Kidney glomerular epithelial cell (primary cell): ENCODE measurements at regions not wholly inside any gene's neighbourhood (a gene's known extent, or its start where the extent isn't known, plus 50 kb on each side); places are given as distances from the start of the nearest gene placed in this dataset.

Experiments used
- DNase-seq: peaks from one replicate; lab custom pipeline; 2025; lab: John Stamatoyannopoulos, UW

DNA sequence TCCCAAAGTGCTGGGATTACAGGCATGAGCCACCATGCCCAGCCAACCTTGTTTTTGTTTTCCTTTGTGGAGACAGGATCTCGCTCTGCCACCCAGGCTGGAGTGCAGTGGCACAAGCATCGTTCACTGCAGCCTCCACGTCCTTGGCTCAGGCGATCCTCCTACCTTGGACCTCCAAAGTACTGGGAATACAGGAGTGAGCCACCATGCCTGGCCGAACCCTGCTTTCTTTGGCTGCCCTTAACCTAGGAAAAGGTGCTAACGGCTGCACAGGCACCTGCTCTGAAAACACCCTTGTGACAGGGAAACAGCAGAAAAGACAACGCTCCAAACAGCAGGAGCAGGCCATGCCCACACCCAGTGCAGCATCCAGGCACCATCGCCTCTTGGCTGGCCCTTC lies 71.9 kb downstream of the OAT start:
- DNase-seq: no peak

DNA sequence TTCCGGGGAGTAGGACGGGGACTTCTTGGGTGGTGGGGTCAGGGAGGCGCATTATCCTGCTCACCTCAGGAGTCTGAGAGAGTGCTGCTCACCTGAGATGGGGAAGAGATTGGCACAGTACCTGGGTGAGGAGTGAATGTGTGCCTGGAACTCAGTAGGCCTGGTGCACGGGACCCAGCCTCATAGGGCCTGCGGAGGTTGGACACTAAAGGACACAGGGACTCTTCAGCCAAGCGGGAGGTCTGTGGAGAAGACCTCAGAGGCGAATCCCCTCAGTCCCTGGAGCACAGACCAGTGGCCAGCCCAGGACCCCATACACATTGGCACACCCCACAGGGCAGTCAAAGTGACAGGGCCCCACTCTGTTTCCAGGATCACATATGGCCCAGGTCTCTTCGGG lies 73.2 kb downstream of the OAT start:
- no peak for DNase-seq

DNA sequence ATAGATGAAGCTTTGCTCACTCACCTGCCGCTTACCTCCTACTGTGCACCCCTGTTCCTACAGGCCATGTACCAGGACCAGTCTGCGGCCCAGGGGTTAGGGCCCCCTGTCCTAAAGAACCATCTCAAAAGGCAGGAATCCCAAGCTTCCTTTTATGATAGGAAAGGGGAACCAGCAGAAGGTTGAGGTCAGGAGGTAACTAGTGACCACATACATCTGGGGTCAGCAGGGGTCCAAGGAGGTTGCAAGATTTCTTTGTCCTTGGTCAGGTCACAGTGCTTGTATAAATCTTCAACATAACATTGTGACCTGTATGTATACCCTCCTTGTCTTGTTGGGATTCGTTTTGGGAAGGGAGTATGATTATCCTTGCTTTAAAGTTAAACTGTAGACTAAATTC lies 73.8 kb downstream of the OAT start:
- no peak for DNase-seq

DNA sequence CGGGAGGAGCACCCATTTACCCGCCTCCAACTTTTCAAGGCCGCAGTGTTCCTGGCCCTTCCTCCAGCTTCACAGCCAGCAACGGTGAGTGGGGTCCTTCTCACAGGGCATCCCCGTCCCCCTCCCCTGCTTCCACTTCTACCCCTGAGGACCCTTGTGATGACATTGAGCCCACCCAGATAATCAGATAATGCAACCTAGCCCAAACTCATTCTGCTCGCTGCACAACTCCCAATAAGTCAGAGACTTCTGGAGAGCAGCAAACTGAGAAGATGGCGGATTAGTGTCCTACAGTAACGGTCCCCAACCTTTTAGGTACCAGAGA lies 74.5 kb downstream of the OAT start:
- no peak for DNase-seq

DNA sequence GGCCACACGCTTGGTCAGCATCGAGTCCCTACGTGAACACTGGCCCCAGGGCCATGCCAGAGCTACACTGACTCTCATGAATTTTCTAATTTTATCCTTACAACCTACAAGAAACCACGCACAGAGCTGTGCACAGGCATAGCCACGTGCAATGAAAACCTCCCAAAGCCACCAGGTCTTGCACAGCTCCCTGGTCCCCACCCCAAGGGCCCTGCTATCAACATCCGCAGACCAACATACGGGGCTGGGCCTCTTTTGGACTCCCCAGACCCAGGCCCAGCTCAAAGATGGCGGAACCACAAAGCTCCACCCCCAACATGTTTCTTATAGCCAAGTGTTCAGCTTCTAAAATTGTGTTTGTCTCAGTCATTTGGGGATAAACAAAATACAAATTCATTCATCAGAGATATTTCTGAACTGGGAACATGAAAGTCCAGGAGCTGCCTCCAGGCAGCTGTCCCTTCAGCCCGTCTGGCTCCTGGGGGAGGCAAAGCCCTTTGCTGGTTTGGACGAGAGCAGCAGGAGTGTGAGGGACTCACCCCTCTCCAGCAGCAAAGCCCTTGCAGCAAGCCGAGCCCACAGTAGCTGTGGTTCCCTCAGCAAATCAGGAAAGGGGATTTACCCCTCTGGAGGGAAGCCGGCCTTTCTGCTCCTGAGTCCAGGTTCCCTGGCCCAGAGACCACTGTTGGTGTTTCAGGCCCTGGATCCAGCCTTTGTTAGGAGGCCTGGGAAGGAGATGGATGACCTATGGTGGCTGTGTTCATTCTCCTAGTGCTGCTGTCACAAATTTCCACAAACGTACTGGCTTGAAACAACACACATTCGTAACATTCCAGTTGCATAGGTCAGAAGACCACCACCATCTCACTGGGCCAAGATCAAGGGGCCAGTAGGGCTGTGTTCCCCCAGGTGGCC lies 75.1 kb downstream of the OAT start:
- no peak for DNase-seq

DNA sequence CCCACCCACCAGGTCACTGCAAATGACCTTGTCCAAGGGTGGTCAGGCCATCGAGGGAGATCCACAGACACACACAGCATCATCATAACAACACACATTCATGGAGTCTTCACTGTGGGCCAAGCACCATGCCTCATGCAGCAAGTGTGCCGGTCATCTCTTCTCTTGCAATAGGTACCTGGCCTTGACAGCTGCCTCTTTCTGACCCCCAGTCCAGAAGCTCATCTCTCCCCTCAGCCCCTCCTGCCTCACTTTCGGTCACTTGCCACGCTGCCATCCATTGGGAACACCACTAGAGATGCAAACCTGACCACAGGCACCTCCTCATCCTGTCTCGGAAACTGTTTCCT lies 75.9 kb downstream of the OAT start:
- DNase-seq: no peak

DNA sequence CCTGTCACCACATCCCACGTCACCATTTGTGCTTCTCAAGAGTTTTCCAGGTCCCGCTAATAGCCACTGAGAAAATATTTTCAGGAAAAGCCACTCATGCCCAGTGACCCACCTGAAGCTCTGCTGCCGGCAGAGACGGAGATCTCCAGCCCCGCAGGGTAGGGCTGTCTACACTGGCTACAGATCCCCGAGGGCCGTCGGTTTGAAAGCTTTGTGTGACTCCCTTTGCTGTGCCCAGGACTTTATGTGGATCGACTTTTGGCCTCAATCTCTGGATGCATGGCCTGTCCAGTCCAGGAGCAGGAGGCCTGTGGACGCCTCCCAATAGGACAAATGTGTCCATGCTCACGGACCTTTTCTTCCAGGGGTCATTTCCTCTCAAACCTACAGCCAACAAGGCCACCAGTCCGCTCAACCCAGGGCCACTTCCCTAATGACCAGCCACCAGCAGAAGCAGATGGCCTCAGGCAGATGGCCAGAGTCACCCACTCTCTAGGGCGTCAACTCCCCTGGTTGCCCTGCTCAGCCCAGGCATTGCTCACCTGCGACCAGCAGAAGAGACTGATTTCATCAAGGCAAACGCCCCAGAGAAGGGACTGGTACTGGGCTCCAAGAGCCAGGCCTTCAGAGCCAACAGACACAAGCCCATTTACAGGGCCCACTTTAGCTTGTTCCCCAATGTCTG lies 76.4 kb downstream of the OAT start:
- no peak for DNase-seq

DNA sequence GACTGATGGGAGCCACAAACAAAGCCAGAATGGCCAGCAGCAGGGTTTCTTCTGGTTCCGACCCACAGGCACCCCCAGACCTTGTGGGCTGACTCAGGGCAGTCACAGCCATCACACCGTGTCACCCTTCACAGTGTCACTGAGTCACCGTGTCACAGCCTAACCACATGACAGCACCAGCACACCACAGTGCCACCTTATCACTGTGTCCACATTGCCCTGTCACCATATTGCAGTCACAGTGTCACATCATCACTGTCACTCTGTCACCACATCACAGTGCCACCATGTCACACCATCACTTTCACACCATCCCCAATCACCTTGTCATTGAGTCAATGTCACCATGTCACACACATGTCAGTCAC lies 77.0 kb downstream of the OAT start:
- no peak for DNase-seq

DNA sequence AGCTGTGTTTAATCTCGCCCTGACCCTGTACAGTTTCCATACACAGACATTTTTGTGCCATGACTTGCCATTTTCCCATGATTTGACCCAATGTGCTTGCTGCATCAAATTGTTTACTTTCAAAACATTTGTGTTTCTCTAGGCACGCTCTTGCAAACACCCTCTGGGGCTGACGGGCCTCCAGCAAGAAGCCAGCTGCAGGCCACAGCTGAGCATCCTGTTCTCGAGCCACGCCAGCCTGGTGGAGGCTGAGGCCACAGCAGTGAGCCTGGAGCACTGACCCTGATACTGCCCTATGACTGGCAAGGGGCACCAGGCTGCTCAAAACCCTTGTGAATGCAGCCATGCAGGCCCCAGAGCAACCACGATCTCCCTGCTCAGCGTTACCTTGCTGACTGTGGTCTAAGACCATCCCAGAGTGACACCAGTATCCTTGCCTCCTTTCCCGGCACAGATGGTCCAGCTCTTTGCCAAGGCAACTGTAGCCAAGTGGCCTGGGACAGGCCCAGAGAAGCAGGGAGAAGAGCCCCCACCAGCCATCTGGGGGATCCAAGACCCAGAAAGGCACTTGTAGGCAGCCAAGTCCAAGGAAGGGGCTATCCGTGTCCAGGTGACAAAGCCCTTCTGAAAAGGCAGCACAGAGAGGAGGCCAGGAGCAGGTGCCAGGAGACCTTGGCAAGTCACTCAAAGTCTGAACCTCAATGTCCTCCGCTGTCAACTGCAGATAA lies 78.5 kb downstream of the OAT start:
- no peak for DNase-seq

DNA sequence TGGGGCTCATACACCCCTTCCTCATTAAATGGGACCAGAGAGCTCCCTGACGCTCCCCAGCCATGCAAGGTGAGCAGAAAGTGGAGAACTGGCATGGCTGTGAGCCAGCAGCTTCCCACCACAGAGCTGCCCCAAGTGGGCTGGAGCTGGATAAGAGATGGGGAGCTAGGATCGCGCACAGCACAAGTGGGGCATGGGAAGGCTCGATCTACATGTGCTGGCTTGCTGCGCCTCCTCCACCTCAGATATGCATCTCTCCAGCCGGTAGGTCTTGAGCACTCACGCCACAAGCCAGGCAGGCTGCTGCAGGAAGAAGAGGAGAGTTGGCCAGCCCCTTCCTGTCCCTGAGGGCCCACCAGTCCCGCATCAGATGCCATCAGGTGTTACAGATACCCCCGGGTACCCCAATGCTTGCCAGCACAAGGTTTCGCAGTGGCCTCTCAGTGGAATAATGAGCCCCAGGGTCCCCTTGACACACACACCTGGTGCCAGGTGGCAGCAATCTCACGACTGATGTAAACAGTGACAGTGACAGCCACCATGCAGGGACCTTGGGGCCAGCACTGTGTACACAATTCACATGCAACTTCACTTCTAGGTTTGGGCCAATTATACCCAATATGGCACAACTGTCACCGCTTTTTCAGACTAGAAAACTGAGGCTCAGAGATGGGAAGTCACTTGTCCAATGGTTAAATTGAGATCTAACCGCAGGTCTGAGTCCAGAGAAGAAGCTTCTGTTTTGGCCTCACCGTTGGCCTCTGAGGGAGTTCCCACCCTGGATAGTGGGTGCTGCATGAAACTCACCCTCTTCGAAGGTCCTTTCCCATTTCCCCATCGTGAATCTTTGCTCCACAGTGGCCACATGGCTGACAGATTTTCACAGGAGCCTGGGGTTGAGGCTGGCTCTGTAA lies 79.3 kb downstream of the OAT start:
- DNase-seq: no peak

DNA sequence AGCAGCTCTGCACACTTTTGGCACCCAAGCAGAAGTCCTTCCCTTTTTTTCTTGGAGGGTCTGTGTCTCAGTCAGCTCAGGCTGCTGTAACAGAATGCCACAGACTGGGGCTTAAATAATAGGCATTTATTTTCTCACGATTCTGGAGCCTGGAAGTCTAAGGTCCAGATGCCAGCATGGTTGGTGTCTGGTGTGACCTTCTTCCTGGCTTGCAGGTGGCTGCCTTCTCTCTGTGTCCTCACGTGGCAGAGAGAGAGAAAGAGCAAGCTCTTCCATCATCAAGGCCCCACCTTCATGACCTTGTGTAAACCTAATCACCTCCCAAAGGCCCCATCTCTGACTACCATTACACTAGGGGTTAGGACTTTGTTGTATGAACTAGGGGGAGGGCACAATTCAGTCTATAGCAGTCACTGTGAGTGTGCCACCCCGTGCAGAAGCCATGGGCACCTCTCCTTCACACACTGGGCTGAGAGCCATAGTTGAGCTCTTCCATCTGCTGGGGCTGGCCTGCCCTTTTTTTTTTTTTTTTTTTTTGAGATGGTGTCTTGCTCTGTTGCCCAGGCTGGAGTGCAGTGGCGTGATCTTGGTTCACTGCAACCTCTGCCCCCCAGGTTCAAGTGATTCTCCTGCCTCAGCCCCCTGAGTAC lies 80.3 kb downstream of the OAT start:
- DNase-seq: no peak

DNA sequence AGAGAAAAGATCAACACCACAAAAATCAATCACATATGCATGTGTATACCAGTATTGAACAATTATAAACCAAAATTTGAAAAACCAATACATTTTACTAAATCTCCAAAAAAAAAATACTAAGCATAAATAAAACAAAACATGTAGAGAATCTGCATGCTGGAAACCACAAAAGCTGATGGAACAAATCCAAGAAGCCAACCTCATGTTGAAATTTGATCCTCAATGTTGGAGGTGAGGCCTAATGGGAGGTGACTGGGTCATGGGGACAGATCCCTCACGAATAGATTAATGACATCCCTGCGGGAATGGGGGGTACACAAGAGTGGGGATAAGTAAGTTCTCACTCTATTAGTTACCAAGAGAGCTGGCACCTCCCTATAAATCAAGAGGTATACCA lies 82.5 kb downstream of the OAT start:
- no peak for DNase-seq

DNA sequence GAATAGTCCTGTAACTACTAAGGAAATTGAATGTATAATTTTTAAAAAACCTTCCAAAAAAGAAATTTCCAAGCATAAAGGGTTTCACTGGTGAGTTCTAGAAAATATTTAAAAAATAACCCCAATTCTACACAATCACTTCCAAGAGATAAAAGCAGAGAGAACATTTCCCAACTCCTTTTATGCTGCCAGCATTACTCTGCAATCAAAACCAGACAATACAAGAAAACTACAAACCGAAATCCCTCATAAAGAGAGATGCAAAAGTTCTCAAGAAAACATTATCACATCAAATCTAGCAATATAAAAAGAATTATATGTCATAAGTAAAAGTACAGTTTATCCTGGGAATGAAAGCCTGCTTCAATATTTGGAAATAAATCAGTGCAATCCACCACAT lies 84.8 kb downstream of the OAT start:
- no peak for DNase-seq

DNA sequence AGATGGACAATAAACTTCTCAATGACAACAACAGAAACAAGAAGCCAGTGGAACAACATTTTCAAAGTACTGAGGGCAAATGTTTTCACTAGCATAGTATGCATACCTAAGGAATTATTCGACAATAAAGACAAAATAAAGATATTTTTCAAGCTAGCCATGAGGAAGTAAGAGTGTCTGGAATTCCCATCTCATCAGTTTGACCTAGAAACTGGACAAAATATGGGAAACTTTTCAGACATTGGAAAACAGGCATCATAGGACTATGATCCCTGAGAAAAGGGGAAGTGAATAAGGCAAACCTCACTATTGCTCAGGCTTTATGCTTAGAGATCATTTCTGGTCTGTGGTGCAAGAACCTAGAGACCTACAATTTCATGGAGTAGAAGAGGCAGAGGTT lies 86.3 kb downstream of the OAT start:
- DNase-seq: peak; percentile 30

DNA sequence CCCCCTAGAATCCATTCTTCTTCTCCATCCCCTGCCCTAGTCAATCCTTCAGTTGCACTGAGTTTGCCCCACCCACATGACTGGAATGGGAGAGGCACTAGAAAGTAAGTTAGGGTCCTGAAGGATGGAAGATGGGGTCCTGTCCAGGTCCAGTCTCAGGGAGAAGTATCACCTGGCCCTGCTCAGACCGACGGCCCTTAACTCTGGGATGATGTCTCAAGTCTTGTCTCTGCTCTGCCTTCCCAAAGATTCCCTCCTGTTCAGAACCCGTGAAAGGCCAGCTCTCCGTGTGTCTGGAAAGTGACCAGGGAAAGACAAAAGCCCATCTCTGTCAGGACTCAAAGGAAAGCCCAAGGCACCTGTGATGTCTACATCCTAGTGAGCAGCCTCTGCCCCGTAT lies 88.8 kb downstream of the OAT start:
- DNase-seq: no peak

DNA sequence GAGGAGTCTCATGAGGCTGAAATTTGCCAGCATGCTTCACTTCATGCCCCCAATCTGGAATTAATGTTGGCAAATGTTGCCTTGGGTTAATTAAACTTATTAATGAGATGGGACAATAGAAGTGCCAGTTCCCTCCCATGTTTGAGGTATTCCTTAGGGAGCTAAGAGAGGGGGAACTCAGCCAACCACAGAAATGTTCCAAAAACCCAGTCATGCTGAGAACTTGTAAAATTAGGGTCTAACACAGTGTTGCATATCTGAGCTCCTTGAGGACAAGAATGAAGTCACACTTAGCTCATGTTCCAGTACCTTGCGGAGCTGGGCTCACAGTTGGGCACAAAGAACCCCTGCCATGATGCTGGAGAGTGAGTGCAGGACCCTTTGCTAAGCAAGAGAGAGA lies 89.4 kb downstream of the OAT start:
- DNase-seq: no peak

DNA sequence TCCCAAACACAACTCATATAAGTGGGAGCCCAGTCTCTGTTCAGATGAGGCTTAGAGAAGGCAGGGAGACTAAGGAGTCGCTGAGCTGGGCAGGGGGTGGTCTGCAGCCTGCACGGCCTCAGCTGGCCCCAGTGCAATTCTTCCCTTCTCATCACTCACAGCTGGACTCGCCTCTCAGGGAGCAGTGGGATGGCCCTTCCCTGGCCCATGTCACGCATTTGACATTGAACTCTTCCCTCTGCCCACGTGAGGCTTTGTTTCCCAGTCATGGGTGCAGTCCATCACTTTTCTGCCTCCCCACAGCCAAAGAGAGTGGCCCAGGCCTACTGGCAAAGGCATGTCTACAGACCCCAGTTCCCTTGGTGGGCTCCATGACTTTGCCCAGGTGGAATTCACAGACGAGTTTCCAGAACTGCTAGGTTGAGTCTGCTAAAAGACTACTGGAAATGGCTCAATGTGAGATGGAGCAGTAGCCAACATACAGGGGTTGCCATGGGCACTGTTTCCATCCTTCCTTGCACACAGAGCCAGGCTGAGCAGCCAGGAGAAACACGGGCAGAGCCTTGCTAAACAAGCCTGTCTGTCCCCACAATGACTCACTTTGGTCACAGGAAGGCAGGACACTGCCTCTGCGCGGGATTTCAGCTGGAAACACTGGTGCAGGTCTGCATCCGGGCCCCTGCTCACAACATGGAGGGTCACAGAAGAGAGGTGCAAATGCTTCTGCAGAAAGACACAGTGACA lies 90.1 kb downstream of the OAT start:
- DNase-seq: no peak

DNA sequence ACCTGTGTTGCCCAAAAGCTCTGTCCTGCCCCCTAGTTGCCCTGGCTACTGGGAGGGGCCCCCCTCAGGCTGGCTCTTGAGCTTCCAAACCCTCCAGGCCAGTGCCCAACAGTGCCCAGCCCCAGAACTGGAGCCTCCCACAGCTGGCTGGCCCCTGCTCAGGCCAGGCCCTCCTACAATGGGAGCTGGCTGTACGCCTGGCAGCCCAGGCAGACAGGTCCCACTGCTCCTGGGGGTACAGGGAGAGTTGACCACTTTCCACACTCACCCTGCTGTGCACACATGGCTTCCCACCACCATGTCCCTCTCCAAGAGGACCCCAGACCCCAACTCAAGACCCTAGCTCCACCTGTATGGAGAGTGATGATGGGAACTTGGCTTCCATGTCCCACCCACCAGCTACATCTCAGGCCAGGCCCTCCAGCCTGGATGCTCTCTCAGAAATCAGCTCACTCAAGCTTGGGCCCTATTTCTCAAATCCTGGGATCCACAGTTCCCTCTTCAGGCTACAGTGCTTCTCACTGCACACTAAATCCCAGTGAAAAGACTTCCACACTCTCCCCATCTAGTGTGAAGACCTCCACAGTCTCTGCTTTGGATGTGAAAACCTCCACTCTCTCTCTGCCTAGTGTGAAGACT lies 92.6 kb downstream of the OAT start:
- no peak for DNase-seq

DNA sequence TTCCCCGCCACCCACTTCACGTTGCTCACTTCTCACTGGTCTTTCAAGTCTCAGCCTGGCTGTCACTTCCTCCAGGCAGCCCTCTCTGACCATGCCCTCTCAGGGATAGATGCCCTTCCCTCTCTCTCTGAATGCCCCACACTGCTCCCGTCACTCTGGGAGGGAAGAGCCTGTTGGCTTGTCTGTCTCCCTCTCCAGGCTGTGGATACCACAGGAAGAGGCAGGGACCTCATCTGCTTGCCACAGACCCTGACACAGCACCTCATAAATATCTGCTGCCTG lies 93.1 kb downstream of the OAT start:
- no peak for DNase-seq

DNA sequence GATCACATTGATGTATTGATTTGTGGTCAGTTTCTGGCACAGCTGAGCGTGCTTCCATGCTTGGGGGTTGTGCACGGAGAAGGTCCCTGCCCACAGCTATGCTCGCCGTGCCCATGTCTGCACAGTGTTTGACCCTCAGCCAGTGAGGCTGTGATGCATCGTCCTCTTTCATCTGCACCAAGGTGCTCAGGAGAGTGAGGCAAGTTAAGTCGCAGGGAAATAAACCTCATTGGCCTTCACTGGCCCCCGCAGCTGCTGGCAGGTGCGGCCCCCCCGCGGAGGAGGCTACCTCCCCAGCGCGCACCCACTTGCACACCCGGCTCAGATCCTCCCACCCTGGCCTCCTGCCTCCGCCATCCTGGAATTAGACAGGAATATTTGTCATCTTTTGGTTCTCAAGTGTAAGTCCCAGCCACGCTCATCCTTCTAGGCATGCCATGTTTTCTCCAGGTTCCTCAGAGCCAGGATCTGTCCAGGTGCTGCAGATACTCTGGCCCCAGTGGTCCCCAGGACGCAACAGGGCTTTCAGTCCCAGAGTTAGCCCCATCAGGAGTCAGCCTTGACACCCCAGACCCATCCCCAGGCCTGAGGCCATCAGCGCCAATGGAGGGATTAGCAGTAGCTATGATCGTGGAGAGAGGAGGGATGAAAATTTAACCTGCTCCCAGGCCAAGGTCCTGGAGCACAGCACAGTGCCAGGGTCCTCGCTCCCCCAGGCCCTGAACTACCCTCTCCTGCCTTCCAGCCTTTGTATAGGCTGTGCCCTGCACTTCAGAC lies 93.7 kb downstream of the OAT start:
- no peak for DNase-seq
